ENCODE measurements at regions not wholly inside any gene's neighbourhood (a gene's known extent, or its start where the extent isn't known, plus 50 kb on each side); places are given as distances from the start of the nearest gene placed in this dataset.

DNA sequence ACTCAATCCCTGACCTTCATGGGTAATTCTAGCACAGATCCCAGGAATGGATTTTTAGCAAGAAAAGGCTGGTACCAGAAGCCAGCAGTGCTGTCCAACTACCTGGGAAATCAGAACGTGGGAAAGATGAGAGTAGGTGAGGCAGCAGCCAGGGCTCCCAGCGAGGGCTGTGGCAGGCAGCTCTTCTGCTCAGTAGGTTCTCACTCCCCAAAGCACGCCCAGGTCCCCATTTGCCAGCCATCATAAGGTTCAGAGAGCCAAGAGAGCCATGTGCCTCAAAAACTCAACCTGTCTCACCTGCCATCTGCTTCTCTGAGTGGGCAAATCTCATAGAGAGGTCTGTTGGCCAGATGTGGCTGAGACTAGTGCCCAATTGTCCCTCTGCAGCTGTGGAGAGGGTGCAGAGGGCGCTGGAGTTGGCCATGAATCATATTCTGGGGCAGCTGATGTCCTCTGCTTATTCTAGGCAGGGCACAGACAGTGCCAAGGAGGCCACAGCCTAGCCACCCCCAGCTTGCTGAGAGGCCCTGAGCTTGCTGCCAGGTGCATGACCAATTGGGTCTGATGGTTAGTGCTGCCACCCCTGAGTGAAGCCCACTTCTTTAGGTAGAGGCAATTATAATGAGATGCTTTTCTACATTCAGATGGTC, 81.7 kb upstream of the GATB start:
- Histone ChIP-seq H3K9me2 (replicated peaks; ENCODE audit: insufficient read depth, low read length) (no peaks in the 10 kb centered on the region), H4K20me1 (ENCODE audit: insufficient read depth, low read length) (no peaks in the 10 kb centered on the region), H3K9me3 (replicated peaks; ENCODE audit: insufficient read depth, low read length) (no peaks in the 10 kb centered on the region), H2AFZ (ENCODE audit: low read length) (no peak overlapping the region), H3K4me2 (ENCODE audit: low read depth, low read length) (no peak overlapping the region), H3K4me3 (ENCODE audit: low read length) (no peak overlapping the region), H3K9ac (ENCODE audit: low read length) (no peak overlapping the region), H3K27me3 (replicated peaks; ENCODE audit: insufficient read depth, low read length) (no peaks in the 10 kb centered on the region), H3F3A (ENCODE audit: insufficient read depth, low read length) (no peaks in the 10 kb centered on the region), H3K36me3 (replicated peaks; ENCODE audit: insufficient read depth, low read length) (no peaks in the 10 kb centered on the region), H3K79me2 (ENCODE audit: low read length) (no peaks in the 10 kb centered on the region), H3K4me1 (ENCODE audit: low read length) (no peaks in the 10 kb centered on the region), H3K27ac (ENCODE audit: low read length) (no peak overlapping the region)
- TF ChIP-seq EZH2 (optimal IDR thresholded peaks at IDR 0.05; ENCODE audit: low read depth, low read length): no peak
- TF ChIP-seq, protein P1, sequence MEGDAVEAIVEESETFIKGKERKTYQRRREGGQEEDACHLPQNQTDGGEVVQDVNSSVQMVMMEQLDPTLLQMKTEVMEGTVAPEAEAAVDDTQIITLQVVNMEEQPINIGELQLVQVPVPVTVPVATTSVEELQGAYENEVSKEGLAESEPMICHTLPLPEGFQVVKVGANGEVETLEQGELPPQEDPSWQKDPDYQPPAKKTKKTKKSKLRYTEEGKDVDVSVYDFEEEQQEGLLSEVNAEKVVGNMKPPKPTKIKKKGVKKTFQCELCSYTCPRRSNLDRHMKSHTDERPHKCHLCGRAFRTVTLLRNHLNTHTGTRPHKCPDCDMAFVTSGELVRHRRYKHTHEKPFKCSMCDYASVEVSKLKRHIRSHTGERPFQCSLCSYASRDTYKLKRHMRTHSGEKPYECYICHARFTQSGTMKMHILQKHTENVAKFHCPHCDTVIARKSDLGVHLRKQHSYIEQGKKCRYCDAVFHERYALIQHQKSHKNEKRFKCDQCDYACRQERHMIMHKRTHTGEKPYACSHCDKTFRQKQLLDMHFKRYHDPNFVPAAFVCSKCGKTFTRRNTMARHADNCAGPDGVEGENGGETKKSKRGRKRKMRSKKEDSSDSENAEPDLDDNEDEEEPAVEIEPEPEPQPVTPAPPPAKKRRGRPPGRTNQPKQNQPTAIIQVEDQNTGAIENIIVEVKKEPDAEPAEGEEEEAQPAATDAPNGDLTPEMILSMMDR (IDR thresholded peaks at IDR 0.05; ENCODE audit: low read length): no peak
- no peak for TF ChIP-seq EZH2phosphoT487 (IDR thresholded peaks at IDR 0.05; ENCODE audit: low read length)
- DNase-seq: no peak

DNA sequence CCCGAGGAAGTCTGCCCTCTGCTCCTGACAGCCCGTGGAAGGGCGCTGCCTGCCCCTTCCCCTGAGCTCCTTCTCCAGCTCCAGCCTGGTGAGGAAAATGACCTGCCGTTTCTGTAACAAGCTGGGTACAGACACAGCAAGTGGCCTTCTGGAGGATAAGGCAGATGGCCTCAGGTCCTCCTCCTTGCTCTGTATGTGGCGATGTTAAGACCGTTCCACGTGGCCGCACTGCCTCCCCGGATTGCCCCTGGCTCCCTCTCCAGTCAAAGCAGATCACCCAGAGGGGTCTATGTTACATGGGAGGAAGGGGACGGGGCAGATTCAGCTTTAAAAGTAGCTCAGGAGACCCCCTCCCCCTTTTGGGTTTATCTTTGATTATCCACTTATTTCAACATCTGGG, 80.3 kb upstream of the GATB start:
- no peaks in the 10 kb centered on the region for H3K27me3 ChIP-seq (replicated peaks; ENCODE audit: insufficient read depth, low read length)
- H3K4me3 ChIP-seq (ENCODE audit: low read length): no peak overlapping the region
- no peaks in the 10 kb centered on the region for H4K20me1 ChIP-seq (ENCODE audit: insufficient read depth, low read length)
- no peak for DNase-seq
- no peak overlapping the region for H3K9ac ChIP-seq (ENCODE audit: low read length)
- H3K4me2 ChIP-seq (ENCODE audit: low read depth, low read length): no peak overlapping the region
- TF ChIP-seq EZH2phosphoT487 (IDR thresholded peaks at IDR 0.05; ENCODE audit: low read length) (no peak), EZH2 (optimal IDR thresholded peaks at IDR 0.05; ENCODE audit: low read depth, low read length) (no peak)
- TF ChIP-seq, protein P1 (IDR thresholded peaks at IDR 0.05; ENCODE audit: low read length): no peak
- no peak overlapping the region for H3K27ac ChIP-seq (ENCODE audit: low read length)
- no peaks in the 10 kb centered on the region for H3K79me2 ChIP-seq (ENCODE audit: low read length)
- no peaks in the 10 kb centered on the region for H3K4me1 ChIP-seq (ENCODE audit: low read length)
- no peak overlapping the region for H2AFZ ChIP-seq (ENCODE audit: low read length)
- H3K9me2 ChIP-seq (replicated peaks; ENCODE audit: insufficient read depth, low read length): no peaks in the 10 kb centered on the region
- no peaks in the 10 kb centered on the region for H3K9me3 ChIP-seq (replicated peaks; ENCODE audit: insufficient read depth, low read length)
- H3K36me3 ChIP-seq (replicated peaks; ENCODE audit: insufficient read depth, low read length): no peaks in the 10 kb centered on the region
- H3F3A ChIP-seq (ENCODE audit: insufficient read depth, low read length): no peaks in the 10 kb centered on the region

- H3F3A ChIP-seq (ENCODE audit: insufficient read depth, low read length): no peaks in the 10 kb centered on the region
- H3K36me3 ChIP-seq (replicated peaks; ENCODE audit: insufficient read depth, low read length): no peaks in the 10 kb centered on the region
- no peak overlapping the region for H3K9ac ChIP-seq (ENCODE audit: low read length)
- H3K79me2 ChIP-seq (ENCODE audit: low read length): no peaks in the 10 kb centered on the region
- H3K27me3 ChIP-seq (replicated peaks; ENCODE audit: insufficient read depth, low read length): no peaks in the 10 kb centered on the region
- no peak overlapping the region for H2AFZ ChIP-seq (ENCODE audit: low read length)
- TF ChIP-seq, protein P1 (IDR thresholded peaks at IDR 0.05; ENCODE audit: low read length): no peak
- TF ChIP-seq EZH2 (optimal IDR thresholded peaks at IDR 0.05; ENCODE audit: low read depth, low read length): no peak
- TF ChIP-seq EZH2phosphoT487 (IDR thresholded peaks at IDR 0.05; ENCODE audit: low read length): no peak
- no peak overlapping the region for H3K27ac ChIP-seq (ENCODE audit: low read length)
- H3K9me3 ChIP-seq (replicated peaks; ENCODE audit: insufficient read depth, low read length): no peaks in the 10 kb centered on the region
- H3K4me2 ChIP-seq (ENCODE audit: low read depth, low read length): no peak overlapping the region
- no peaks in the 10 kb centered on the region for H3K9me2 ChIP-seq (replicated peaks; ENCODE audit: insufficient read depth, low read length)
- DNase-seq: no peak
- no peak overlapping the region for H3K4me3 ChIP-seq (ENCODE audit: low read length)
- no peaks in the 10 kb centered on the region for H4K20me1 ChIP-seq (ENCODE audit: insufficient read depth, low read length)
- no peaks in the 10 kb centered on the region for H3K4me1 ChIP-seq (ENCODE audit: low read length)
Observed at GRCh38 chr4:151835467-151835866, 74.7 kb upstream of the GATB start.
